HG03571 (cell line): ENCODE measurements at regions not wholly inside any gene's neighbourhood (a gene's known extent, or its start where the extent isn't known, plus 50 kb on each side); places are given as distances from the start of the nearest gene placed in this dataset.
A peak's percentile ranks its signal among the peaks of the same experiment; 100 is the strongest.
"Not testable (repeated sequence)": the region's sequence is repeated elsewhere in the genome, so short reads cannot be mapped to it uniquely, and the experiment has no call there.

Experiments used
- ATAC-seq: cut with Tn5 transposase; IDR thresholded peaks from one replicate; pipeline ENCODE4 v1.9.1; 2021; ENCODE audit not compliant: unreplicated experiment

GRCh38 chr2:166831930-166832329 lies 56.4 kb upstream of the XIRP2 start:
- no peak for ATAC-seq

DNA sequence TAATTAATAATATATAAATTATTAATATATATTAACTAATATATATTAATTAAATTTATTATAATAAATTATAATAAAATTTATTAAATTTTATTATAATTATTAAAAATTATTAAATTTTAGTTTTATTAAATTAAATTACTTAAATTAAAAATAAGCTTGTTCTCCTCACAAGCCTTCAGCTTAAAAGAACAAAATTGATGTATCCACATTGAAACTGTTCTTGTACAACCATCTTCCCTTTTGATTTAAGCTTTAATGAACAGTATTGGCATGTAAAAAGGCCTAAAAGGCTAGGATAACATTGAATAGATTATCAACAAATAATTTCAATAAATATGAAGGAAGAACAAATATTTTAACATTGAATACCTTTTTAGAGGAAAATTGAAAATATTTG lies 62.4 kb upstream of the XIRP2 start:
- ATAC-seq: no peak

GRCh38 chr2:166814335-166814734 lies 73.9 kb upstream of the XIRP2 start:
- ATAC-seq: no peak

DNA sequence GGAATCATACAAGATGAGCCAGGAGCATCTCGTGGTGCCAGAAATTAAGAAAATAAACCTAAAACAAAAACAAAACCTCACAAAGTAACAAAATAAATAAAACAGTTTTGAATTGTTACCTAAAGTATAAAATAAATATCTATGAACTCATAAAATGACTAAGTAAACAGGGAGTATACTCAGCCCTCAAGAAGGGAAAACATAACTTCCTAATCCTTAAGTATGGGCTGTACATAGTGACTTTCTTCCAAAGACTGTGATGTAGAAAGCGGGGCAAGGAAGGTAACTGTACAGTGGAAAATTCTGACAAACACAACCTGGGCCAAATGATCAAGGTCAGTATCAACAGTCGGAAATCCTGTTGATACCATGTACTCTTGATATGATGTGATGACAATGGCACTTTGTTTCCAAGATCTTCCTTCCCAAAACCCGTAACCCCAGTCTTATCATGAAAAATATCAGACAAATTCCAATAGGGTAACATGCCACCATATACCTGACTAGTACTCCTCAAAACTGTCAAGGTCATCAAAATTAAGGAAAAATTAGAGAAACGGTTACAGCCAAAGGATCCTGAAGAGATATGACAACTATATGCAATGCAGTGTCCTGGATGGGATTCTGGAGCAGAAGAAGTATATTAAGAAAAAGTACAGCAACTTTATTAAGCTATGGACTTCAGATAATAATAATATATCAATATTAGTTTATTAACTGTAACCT lies 76.0 kb upstream of the XIRP2 start:
- ATAC-seq: no peak

DNA sequence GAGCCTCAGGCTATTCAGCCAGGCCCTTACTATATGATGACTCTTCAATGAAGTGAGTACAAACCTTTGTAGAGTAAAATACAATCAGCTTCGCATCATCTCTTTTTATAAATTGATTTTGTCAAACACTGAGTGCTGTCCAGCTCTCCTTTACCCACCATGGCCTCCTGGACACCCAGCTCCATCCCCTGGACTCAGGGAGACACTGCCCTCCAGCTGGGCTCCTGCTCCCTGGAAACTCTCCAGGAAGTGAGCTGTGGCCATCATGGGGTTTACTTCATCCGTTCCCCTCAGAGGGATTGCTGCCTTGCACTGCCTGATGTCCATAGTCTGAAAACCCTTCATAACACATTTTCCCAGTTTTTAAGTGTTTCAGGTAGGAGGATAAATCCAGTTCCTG lies 82.5 kb upstream of the XIRP2 start:
- ATAC-seq: no peak

DNA sequence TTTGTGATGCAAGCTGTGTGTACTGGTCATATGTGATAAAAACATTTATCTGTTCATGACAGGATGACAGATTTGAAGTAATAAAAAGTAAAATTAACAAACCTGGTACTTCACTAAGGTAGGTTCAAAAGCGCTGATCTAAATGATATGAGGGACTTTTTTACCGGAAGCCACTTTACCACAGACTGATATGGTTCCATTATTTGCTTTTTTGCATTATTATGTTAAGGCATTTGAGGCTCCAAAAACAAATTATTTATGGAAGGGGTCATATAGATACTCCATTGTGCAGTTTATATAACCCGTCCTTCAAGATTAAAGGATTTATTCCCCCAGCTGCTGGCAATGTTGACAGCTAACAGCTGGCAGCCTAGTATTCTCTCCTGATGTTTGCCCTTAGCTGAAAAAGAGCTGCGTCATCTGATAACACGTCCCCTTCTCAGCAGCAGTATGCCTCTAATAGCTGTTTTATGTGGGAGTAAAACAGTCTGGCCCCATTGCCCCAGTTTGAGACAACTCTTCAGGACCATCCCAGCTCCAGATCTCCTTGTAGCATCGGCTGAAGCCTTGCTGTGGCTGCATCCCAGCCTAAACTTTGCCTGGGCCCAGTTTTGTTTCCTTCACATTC lies 84.8 kb upstream of the XIRP2 start:
- ATAC-seq: no peak

DNA sequence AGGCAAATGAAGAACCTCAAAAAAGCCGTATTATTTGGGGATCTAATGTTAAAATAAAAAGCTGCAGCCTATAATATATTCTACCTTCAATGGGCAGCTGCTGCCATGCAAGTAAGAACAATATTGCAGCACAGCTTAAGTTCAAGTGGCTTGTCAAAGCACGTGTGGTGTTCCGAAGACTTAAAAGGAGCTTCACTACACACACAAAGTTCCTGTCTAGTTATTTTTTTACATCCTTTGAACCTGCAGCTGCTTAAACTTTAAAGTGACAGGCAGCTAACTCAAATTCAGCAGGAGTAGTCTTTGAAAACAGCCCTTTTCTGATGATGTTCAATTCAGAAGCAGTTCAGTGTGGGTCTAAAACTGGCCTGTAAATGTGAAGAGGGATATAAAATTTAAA lies 85.8 kb upstream of the XIRP2 start:
- ATAC-seq: no peak

DNA sequence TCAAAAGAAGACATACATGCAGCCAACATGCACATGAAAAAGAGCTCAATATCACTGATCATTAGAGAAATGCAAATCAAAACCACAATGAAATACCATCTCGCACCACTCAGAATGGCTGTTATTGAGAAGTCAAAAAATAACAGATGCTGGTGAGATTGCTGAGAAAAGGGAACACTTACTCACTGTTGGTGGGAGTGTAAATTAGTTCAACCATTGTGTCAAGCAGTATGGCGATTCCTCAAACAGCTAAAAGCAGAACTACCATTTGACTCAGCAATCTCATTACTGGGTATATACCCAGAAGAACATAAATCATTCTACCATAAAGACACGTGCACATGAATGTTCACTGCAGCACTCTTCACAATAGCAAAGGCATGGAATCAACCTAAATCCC lies 95.5 kb upstream of the XIRP2 start:
- ATAC-seq: no peak

- ATAC-seq: no peak
Observed at GRCh38 chr2:166786707-166787106, 101.6 kb upstream of the XIRP2 start.

DNA sequence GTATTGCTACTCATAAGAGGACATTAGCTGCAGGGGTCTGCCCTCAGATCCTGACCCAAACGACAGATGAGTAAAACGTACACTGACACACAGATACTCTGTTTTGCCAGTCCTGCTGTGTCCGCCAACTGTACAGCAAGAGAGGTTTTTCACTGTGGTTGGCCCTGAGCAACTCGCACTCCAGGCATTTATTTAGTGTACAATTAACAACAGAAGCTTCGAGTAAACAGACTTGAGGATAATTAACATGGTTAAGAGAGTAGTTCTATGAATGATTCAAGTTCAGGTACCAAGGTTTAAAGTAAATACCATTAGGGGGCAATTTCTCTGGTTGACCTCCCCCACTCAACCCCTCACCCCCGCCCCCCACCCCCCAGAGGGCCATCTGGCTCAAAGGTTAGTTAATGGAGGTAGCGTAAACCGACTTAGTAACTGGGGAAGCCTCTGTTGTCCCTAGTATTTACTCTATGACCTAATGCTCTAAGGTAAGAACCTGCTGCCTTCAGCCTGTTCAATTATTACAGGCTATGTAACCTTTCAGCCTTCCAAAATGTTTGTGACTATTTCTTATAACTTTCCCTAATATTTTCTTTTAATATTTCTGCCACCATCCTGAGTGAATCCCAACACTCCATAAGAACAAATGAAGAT lies 103.9 kb upstream of the XIRP2 start:
- ATAC-seq: no peak

DNA sequence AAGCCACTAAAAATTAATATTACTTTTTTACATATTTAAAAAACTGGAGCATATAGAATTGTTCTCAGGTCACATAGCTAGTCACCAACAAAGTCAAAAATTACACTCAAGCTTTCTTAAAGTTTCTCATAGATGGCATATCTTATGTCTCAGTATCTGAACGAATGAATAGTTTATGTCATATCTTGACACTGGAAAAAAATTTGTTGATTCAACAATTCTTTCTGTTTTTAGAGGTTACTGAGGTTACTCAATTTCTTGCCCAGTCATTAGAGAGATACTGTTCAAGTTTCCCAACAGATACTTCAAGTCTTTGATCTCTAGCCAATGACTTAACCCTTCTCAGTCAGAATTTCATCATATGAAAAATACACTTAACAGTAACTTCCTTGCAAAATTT lies 113.1 kb upstream of the XIRP2 start:
- ATAC-seq: no peak

GRCh38 chr2:166773308-166773949 lies 114.9 kb upstream of the XIRP2 start:
- no peak for ATAC-seq

- ATAC-seq: peak; percentile 77
Observed at GRCh38 chr2:166768393-166769123, 119.7 kb upstream of the XIRP2 start.

DNA sequence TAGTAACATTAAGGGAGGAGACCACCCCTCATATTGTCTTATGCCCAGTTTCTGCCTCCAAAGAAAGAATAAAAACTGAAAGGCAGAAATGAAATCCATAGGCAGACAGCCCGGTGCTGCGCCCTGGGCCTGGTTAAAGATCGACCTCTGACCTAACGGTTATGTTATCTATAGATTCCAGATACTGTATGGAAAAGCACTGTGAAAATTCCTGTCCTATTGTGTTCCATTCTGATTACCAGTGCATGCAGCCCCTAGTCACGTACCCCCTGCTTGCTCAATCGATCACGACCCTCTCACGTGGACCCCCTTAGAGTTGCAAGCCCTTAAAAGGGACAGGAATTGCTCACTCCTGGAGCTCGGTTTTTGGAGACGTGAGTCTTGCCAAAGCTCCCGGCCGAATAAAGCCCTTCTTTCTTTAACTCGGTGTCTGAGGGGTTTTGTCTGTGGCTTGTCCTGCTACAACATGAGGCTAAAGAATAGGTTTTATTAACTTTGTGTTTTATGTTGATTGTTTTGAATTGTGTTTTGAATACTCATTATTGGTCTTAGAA lies 121.4 kb upstream of the XIRP2 start:
- ATAC-seq: not testable (repeated sequence)

DNA sequence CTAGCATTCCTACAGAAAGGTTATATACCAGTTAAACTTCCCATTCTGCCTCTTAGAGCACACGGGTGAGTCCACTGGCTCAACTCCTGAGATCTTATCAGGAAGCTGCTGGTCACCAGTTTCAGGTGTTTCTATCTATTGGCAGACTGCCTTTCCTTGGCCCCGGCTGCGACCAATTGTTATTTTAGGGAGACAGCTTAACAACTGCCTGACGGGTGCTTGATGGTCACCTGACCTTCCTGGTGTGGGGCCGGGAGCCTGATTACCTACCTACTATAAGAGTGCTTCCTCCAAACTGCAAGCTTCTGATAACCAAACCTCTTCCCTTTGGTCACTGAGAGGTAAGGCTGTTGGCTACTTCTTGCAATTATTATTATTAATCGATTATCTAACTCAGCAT lies 122.1 kb upstream of the XIRP2 start:
- ATAC-seq: no peak

DNA sequence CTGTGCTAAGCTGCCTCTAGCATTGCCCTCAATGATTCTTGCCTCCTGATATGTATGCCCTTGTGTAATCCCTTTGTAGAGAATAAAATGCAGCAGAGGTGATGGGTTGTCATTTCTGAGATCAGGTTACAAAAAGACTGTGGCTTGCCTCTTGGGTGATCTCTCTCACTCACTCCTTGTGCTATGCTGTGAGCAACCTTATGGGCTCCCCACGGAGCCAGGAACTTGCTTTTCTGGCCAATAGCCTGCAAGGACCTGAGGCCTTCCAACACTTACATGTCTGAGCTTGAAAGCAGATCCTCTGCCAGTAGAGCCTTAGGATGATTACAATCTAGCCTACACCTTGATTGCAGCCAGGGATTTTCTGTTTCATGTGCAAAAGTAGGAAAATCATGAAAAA lies 123.1 kb upstream of the XIRP2 start:
- ATAC-seq: no peak

DNA sequence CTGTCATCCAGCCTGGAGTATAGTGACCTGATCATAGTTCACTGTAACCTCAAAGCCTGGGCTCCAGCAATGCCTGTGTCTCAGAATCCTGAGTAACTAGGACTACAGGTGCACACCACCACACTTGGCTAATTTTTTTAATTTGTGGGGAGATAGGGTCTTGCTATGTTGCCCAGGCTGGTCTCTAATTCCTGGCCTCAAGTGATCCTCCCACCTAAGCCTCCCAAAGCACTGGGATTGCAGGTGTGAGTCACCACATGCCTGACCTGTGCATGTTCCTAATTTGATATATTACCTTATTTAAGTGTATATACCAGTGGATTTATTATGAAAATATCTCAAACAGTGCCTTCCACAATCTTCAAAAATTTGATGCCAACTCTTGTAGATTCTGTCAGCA lies 123.6 kb upstream of the XIRP2 start:
- no peak for ATAC-seq

GRCh38 chr2:166764216-166764615 lies 124.1 kb upstream of the XIRP2 start:
- ATAC-seq: no peak

GRCh38 chr2:166762746-166763145 lies 125.5 kb upstream of the XIRP2 start:
- ATAC-seq: no peak

DNA sequence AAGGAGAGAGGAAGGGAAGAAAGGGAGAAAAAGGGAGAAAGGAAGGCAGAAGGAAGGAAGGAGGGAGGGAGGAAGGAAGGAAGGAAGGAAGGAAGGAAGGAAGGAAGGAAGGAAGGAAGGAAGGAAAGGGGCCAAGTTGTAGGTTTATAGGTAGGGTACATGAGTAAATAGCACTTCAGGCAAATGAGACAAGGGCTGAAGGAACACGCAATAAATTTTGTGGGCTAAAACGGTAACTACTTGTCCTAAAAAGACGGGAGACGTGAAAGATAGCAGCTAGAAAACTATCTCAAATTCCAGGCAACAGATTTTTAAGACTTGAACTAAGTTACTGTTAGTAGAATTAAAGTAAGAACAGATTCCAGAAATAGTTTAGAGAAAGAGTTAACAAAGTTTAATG lies 129.3 kb upstream of the XIRP2 start:
- no peak for ATAC-seq

GRCh38 chr2:166750624-166751023 lies 137.7 kb upstream of the XIRP2 start:
- no peak for ATAC-seq
